ENCODE measurements at regions not wholly inside any gene's neighbourhood (a gene's known extent, or its start where the extent isn't known, plus 50 kb on each side); places are given as distances from the start of the nearest gene placed in this dataset.

- TF ChIP-seq CTCF (IDR thresholded peaks at IDR 0.05) = no peak
- no peak for TF ChIP-seq POLR2A (IDR thresholded peaks at IDR 0.05)
- TF ChIP-seq POLR2AphosphoS5 (IDR thresholded peaks at IDR 0.05) = no peak
These were observed 316.2 kb upstream of the UMPS start for GRCh38 chr3:124413989-124414598.
